Hepatocyte (in vitro differentiated cells): ENCODE measurements at regions not wholly inside any gene's neighbourhood (a gene's known extent, or its start where the extent isn't known, plus 50 kb on each side); places are given as distances from the start of the nearest gene placed in this dataset.

Source experiments
- DNase-seq: peaks from one replicate; pipeline ENCODE4 v3.0.0-alpha.2; 2016; ENCODE audit warnings: low spot score
- H2AFZ ChIP-seq: fragments of 200-600 bp; sonication (generic); 2 replicates; pipeline ENCODE4 v1.6.0; 2016; ENCODE audit warnings: antibody characterized with exemption, mild to moderate bottlenecking
- H3K27ac ChIP-seq: fragments of 200-600 bp; sonication (generic); 2 replicates; pipeline ENCODE4 v1.5.1; 2016; ENCODE audit warnings: mild to moderate bottlenecking
- H3K27me3 ChIP-seq: fragments of 200-600 bp; sonication (generic); 2 replicates; pipeline ENCODE4 v1.6.1; 2016
- H3K36me3 ChIP-seq: fragments of 200-600 bp; sonication (generic); replicated peaks from 2 replicates; pipeline ENCODE4 v1.5.1; 2016; ENCODE audit warnings: low read depth; ENCODE audit not compliant: insufficient read depth
- H3K4me1 ChIP-seq: fragments of 200-600 bp; sonication (generic); 2 replicates; pipeline ENCODE4 v1.5.1; 2016; ENCODE audit warnings: mild to moderate bottlenecking, moderate library complexity; ENCODE audit not compliant: insufficient read depth
- H3K4me2 ChIP-seq: fragments of 200-600 bp; sonication (generic); 2 replicates; pipeline ENCODE4 v1.6.0; 2016
- H3K4me3 ChIP-seq: fragments of 200-600 bp; sonication (generic); 2 replicates; pipeline ENCODE4 v1.5.1; 2016; ENCODE audit warnings: mild to moderate bottlenecking
- H3K79me2 ChIP-seq: fragments of 200-600 bp; sonication (generic); 2 replicates; pipeline ENCODE4 v1.6.0; 2017; ENCODE audit warnings: mild to moderate bottlenecking
- H3K9me2 ChIP-seq: fragments of 200-600 bp; sonication (generic); replicated peaks from 2 replicates; pipeline ENCODE4 v1.6.0; 2017; ENCODE audit warnings: mild to moderate bottlenecking; ENCODE audit not compliant: insufficient read depth
- H3K9me3 ChIP-seq: fragments of 200-600 bp; sonication (generic); 2 replicates; pipeline ENCODE4 v1.5.1; 2016; ENCODE audit warnings: low read depth, mild to moderate bottlenecking
- H4K20me1 ChIP-seq: fragments of 200-600 bp; sonication (generic); 2 replicates; pipeline ENCODE4 v1.6.0; 2016; ENCODE audit warnings: mild to moderate bottlenecking; ENCODE audit not compliant: insufficient read depth, poor library complexity, severe bottlenecking
- EZH2 ChIP-seq: fragments of 200-600 bp; sonication (generic); IDR thresholded peaks from 2 replicates; pipeline ENCODE4 v1.6.1; 2016; ENCODE audit warnings: antibody characterized with exemption, mild to moderate bottlenecking, borderline replicate concordance
- EZH2phosphoT487 ChIP-seq: fragments of 200-600 bp; sonication (generic); IDR thresholded peaks from one replicate; pipeline ENCODE4 v1.6.1; 2018; ENCODE audit warnings: antibody characterized with exemption, mild to moderate bottlenecking, low read depth, moderate library complexity; ENCODE audit not compliant: unreplicated experiment, severe bottlenecking
- WGBS: methylation state at CpG from one replicate; pipeline ENCODE4 v1.1.6; 2016; ENCODE audit warnings: low lambda C conversion rate; ENCODE audit errors: missing lambda C conversion rate; 5-methylcytosine and 5-hydroxymethylcytosine counted together
- TF ChIP-seq, protein P1 (sequence below): fragments of 200-600 bp; sonication (generic); IDR thresholded peaks from 2 replicates; pipeline ENCODE4 v1.5.1; 2016; ENCODE audit warnings: antibody characterized with exemption, mild to moderate bottlenecking; ENCODE audit not compliant: poor library complexity

DNA sequence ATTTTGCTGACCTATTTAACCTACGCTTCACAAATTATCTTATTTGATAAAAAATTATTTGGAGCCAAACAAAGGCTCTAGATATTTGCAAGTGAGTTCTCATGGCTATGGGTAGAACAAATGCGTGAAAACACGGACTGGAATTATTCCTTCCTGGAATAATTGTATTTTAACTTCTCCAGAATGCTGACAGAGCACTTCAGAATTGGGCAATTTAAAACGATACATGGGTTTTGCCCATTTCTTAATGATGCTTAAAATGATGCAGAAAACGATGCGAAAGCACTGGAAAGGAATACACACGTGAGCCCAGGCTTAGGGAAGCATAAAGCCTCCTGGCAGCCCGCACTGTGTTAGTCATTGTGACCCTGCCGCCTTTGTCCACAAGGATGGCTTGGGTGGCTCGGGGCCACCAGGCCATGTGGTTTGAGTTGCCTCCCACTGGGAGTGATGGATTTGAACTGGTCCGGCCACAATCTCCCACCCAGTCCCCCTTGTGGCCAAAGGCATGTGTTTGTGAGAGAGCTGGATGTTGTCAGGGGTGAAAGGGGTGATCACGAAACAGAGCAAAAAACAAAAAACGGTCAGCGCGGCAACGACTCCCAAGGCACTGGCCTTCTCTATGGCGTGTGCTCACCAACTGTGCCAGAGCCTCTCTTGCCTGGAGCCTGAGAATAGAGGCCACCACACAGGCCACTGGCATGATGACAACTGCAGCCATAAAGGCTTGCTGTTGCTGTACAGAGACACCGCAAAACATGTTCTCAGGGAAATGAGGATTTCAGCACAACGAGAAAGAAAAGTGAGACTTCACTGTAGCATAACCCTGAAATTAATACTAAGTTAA is 234.2 kb upstream of the ADAMTS16 start:
- 85% methylated on average over 19 of the region's 19 CpGs for WGBS
- H3K4me3 ChIP-seq, result no peak overlapping the region
- no peak overlapping the region for H3K27ac ChIP-seq
- H3K4me2 ChIP-seq, result no peak overlapping the region
- H3K79me2 ChIP-seq, result no peaks in the 10 kb centered on the region
- H3K9me3 ChIP-seq, result no peaks in the 10 kb centered on the region
- no peak overlapping the region for H2AFZ ChIP-seq
- no peaks in the 10 kb centered on the region for H3K4me1 ChIP-seq
- no peak for DNase-seq
- H3K36me3 ChIP-seq, result no peaks in the 10 kb centered on the region
- no peaks in the 10 kb centered on the region for H3K9me2 ChIP-seq
- peaks cover 3% of the 10 kb centered on the region for H3K27me3 ChIP-seq
- TF ChIP-seq EZH2 (no peak), EZH2phosphoT487 (no peak)
- TF ChIP-seq, protein P1, sequence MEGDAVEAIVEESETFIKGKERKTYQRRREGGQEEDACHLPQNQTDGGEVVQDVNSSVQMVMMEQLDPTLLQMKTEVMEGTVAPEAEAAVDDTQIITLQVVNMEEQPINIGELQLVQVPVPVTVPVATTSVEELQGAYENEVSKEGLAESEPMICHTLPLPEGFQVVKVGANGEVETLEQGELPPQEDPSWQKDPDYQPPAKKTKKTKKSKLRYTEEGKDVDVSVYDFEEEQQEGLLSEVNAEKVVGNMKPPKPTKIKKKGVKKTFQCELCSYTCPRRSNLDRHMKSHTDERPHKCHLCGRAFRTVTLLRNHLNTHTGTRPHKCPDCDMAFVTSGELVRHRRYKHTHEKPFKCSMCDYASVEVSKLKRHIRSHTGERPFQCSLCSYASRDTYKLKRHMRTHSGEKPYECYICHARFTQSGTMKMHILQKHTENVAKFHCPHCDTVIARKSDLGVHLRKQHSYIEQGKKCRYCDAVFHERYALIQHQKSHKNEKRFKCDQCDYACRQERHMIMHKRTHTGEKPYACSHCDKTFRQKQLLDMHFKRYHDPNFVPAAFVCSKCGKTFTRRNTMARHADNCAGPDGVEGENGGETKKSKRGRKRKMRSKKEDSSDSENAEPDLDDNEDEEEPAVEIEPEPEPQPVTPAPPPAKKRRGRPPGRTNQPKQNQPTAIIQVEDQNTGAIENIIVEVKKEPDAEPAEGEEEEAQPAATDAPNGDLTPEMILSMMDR, result no peak
- no peaks in the 10 kb centered on the region for H4K20me1 ChIP-seq

DNA sequence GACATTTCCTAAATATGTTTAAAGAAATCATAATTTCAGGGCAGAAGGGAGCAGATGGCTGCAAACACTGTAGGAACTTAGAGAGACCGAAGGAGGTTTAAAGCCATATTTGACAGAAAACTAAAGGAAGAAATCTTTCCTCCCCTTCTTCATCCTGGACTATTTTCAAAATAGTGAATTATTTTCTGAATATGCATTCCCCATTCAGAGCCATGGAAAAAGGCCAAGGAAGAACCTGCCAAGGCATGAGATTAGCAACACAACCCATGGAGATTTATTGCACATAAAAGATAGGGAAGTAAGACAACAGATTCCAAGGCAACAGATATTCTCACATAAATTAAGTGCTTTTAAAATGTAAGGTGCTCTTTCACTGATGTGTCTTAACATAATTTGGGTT is 233.3 kb upstream of the ADAMTS16 start:
- Histone ChIP-seq H3K4me1 (no peaks in the 10 kb centered on the region), H3K27ac (no peak overlapping the region), H3K4me3 (no peak overlapping the region), H2AFZ (no peak overlapping the region), H3K27me3 (no peaks in the 10 kb centered on the region), H3K36me3 (no peaks in the 10 kb centered on the region), H4K20me1 (no peaks in the 10 kb centered on the region), H3K9me3 (no peaks in the 10 kb centered on the region), H3K4me2 (no peak overlapping the region), H3K79me2 (no peaks in the 10 kb centered on the region), H3K9me2 (no peaks in the 10 kb centered on the region)
- 86% methylated on average over 1 of the region's 1 CpG for WGBS
- no peak for TF ChIP-seq EZH2
- TF ChIP-seq, protein P1, result no peak
- no peak for TF ChIP-seq EZH2phosphoT487
- no peak for DNase-seq

DNA sequence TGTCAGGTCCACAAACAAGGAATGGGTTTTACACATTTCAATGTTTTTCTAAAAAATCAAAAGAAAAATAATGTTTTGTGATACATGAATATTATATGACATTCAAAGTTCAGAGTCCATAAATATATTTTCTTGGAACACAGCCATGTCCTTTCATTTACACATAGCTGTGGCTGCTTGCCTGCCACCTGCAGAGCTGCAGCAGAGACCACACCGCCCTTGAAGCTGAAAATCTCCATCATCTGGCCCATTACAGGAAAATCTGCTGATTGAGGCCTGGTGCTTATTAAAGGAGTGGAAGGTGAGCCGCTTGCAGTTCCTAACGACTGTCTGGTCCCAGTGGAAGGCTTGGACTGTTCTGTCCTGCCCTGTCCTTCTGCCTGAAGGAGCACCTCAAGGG is 232.6 kb upstream of the ADAMTS16 start:
- H3K9me3 ChIP-seq, result no peaks in the 10 kb centered on the region

More for the DNA sequence above, 232.6 kb upstream of the ADAMTS16 start:
- TF ChIP-seq, protein P1, result no peak
- TF ChIP-seq EZH2 (no peak), EZH2phosphoT487 (no peak)
- Histone ChIP-seq H3K27me3 (no peaks in the 10 kb centered on the region), H3K36me3 (no peaks in the 10 kb centered on the region), H3K79me2 (no peaks in the 10 kb centered on the region), H2AFZ (no peak overlapping the region), H3K4me2 (no peak overlapping the region), H3K27ac (no peak overlapping the region), H3K9me2 (no peaks in the 10 kb centered on the region), H4K20me1 (no peaks in the 10 kb centered on the region), H3K4me1 (no peaks in the 10 kb centered on the region), H3K4me3 (no peak overlapping the region)
- no peak for DNase-seq
- 92% methylated on average over 3 of the region's 3 CpGs for WGBS
